LHCN-M2 (cell line): ENCODE measurements at regions not wholly inside any gene's neighbourhood (a gene's known extent, or its start where the extent isn't known, plus 50 kb on each side); places are given as distances from the start of the nearest gene placed in this dataset.

Source experiments
- DNase-seq: peaks from one replicate; pipeline ENCODE4 v3.0.0-alpha.2; 2012; ENCODE audit warnings: low read depth

- no peak for DNase-seq
These were observed 50.3 kb upstream of the EPB41L1 start for GRCh38 chr20:36104244-36104643.
